Activated CD8-positive, alpha-beta memory T cell treated with anti-CD3 and anti-CD28 coated beads for 24 hours (primary cell): ENCODE measurements at regions not wholly inside any gene's neighbourhood (a gene's known extent, or its start where the extent isn't known, plus 50 kb on each side); places are given as distances from the start of the nearest gene placed in this dataset.
"Not testable (repeated sequence)": the region's sequence is repeated elsewhere in the genome, so short reads cannot be mapped to it uniquely, and the experiment has no call there.

Source experiments
- DNase-seq: peaks from one replicate; pipeline ENCODE4 v3.0.0-alpha.2; 2020

DNA sequence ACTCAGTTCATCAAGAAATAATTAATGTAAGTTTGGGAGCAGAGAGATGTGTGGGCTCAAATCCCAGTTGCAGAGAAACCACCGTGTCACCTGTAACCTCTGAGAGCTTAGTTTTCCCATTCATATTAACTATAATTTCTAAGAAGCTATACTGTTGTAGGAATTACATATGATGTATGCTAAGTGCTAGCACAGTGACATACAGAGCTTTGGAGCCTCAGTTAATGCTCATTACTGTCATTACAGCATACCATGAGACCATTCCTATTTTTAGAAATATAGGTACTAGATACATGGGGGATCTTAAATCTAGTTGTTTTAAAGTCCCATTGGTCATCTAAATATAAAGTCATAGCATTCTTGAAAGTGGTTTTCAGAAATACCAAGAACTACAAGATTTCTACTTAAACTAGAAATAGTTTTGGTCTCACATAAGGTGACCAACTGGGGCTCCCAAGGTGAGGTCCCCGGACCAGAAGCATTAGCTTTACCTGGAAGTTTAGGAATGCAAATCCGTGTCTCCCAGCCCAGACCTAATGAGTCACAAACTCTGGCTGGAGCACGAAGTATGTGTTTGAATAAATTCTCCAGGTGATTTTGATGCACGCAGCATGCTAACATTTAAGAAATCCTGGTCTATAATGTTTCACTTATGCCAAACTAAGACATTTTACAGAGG lies 144.6 kb downstream of the LACC1 start:
- DNase-seq = no peak

DNA sequence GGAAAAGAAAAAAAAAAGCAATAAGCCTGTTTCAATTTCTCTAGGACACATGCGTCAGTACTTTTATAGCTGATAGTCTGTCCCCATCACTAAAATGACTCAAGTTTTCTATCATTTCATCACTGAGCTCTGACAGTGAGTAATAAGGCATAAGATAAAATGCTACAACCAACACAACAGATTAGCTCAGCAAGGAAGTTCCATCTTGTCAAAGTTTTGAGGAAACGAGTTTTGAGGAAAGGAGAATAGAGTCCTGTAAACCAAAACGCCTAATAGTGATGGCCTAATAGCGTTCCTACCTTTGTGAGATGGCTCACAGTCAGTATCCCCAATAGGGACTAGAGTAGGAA lies 145.1 kb downstream of the LACC1 start:
- DNase-seq = no peak

DNA sequence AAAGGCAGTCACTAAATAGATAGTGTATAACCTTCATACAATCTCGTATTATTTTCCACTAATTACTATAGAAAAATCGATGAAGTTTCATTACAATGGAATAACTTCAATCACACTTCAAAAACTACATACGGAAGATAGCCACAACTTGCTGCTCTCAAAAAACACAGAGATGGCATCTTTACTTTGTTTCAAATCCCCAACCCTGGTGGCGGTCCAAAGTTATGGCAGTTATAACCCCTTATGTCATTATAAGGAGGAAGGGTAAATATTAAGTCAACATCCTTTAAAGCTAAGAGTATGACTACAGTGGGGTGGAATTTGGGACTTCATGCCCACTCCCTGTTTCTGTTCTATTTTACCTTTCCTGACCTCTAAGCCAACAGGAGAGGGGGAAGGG lies 146.5 kb downstream of the LACC1 start:
- no peak for DNase-seq

DNA sequence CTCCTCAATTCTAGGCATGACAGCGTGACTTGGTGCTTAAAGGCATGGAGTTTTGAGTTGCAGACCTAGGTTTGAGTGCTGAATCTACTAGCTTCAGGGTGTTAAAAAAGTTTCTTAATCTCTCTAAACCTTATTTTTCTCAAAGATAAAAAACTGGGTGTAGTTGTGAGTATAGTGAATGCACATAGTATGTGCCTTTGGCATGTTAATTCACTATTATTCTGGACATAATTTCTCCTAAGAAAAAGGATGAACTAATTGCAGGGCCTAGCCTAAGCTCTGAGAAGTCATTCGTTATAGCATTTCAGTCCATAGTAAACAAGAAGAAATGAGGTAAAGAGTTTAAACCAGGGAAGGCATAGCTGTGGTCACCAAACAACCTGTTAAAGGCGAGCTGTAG lies 149.0 kb downstream of the LACC1 start:
- DNase-seq = no peak

DNA sequence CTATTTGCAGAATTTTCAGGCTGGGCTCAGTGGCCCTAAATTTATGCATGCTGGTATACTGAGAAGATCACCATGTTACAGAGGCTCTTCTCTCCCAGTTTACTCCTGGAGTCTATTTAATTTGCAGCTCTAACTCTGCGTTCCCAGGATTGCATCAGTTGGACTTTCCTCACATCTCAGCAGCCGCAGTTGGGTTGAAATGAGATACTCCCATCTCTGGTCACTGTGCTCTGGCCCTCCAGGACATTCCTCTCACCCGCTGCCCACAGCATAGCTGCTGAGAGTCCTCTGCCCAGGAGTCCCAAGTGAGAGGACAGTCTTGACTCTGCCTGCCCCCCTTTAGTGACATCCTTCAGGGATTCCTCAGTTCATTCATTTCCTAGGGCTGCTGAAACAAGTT lies 150.9 kb downstream of the LACC1 start:
- DNase-seq = no peak

DNA sequence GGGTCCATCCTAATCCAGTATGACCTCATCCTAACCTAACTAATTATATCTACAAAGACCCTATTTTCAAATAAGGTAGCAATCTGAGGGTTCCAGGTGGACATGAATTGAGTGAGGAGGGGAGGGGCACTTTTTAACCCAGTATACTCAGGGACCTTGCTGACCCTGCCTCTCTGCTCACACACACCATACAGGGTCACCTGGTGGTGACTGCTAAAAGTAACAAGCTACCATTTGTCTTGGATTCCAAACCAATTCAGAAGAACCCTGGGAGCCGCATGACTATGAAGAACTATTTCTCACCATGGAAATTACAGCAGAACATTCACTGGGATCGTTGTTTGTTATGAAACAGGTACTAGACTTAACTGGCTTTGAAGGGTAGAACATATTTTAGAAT lies 151.9 kb downstream of the LACC1 start:
- DNase-seq = no peak

DNA sequence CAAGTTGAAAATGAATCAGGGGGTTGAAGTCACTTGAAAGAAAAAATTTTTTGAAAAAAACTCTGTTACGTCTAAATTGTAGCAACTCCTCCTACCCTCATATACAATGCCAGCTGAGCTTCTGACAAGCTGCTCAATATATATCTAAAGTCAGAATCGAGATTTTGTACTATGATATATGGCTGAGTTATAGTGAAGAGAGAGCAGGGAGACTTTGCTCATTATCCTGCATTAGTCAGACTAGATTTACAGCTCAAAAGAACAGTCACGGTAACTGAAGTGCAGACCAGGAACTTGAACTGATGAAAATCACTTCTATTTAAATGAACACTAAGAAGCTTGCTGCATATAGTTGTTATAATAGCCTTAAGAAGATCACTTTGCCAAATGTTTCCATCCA lies 153.1 kb downstream of the LACC1 start:
- DNase-seq = no peak

DNA sequence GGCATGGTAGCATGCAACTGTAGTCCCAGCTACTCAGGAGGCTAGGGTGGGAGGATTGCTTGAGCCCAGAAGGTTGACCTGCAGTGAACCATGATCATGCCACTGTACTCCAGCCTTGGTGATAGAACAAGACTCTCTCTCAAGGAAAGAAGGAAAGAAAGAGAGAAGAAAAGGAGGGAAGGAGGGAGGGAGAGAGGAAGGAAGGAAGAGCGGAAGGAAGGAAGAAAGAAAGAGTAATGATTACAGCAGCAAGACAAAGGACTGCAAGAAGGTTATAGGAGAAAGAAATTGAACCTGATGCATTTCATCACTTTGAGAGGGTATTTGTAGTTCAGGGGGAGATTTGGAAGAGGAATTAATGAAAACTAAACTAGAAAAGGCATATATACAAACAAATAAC lies 155.7 kb downstream of the LACC1 start:
- no peak for DNase-seq

DNA sequence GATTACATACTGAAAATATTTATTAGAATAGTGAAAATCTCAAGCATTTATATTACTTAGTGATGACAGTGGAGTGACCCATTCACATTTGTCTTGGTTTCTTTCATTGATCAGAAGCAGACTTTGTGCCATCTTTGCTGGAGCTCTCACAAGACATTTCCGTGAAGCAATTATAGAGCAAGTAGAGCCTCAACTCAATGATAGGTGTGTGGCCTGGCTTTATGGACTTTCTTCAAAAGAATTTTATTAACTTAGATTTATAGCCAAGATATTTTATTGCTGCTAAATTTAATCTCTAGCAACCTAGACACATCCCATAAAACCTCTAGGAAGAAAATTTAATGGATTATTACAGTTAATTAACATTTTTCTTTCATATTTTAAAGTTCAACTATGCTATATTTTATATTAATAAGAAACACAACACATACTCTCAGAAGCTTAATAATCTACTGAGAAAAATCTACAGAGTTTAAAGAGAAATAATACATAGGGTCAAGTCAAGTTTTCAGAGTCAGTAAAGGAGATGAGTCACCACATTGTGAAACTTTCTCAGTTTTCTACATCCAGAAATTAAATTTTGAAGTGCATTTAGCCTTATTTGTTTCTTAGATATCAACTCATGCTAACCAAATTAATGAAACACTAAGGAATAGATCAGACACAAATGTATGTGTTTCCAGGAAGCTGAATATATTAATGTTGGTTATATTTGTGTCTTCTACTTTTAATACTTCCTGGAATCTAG lies 160.5 kb downstream of the LACC1 start:
- no peak for DNase-seq

DNA sequence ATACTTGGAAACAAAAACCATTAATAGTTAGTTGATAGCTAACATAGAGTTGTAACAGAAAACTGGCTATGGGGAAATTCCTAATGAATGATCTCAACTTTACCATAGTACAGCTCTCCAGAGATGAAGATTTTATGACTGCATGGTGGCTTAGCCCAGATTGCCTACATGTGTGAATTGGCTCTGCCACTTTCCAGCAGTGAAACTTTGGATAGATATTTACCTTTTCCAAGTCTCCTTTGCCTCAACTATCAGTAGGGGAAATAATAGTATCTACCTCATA lies 161.1 kb downstream of the LACC1 start:
- no peak for DNase-seq

DNA sequence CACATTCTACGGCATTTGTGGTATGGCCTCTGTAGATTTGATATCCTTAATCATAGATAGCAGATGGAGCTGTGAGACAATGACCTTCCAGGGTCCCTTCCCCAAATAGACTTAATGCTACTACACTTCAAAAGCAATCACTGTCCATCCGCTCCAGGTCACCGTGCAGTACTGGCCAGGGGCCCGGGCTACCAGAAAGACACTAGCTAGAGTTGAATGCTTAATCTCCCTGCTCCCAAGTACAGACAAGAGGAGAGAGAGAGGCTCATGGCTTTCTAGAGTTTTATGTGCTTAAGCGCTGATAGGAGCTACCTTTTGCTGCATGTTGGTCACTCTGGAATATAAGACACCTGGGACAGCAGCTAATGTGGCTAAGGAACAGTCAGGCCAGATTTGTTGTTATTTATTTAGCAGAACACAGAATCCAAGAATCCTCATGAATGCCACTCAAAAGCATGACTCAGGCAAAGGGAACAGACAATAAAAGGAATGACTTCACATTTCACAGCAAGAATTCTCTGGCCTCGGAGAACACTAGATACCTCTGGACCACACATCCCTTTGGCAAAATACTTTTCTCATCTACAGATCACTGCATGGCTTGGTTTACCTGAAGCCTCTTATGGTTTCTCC lies 165.0 kb downstream of the LACC1 start:
- DNase-seq = no peak

DNA sequence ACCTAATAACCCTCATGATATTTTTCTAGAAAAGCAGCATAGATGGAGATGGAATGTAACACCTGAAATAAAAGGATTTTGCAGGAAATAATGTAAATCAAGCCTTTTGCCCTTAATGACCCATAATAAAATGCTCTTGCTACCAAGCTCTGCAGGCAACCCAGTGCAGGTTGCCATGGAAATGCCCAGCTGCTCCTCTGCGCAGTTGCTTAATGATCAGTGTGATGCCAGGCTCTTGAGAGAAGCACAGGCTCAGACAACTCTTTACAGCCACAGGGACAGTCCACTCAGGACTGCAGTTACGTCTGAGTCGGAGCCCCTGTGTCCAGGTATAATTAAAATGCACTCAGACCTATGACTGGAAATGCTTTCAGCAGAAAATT lies 165.5 kb downstream of the LACC1 start:
- no peak for DNase-seq

DNA sequence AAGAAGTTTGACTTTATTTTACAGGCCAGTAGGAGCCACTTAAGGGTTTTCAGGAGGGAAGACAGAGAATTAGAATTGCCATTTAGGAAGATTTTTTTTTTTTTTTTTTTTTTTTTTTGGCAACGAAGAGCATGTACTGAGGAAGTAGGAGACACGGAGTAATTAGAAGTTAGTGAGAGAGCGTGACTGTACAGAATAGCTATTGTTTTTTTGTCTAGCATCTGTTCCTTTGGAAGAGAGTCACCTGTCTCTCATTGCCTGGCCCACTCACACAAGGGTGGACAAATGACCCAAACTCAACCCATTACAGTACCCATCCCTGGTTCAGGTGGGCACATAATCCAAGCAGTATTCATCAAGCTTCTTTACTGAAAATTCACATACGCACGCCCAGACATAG lies 166.7 kb downstream of the LACC1 start:
- DNase-seq = no peak

DNA sequence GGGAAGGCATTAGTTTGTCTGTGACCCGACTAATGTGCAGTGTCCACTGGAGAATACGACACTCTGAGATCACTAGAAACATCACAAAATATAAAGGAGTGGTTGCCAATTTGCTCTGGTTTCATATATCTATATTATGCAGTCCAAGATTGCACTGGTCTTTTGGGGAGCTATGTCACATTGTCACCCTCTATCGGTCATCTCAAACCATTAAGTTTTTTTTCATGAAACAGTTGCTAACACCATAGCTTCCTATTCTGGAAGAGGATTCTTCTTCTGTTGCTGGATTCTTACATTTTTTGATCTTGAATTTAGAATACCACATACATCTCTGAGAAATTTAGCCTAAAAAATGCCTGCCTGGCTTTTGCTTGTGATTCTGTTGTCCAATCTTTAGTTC lies 168.6 kb downstream of the LACC1 start:
- DNase-seq = no peak

DNA sequence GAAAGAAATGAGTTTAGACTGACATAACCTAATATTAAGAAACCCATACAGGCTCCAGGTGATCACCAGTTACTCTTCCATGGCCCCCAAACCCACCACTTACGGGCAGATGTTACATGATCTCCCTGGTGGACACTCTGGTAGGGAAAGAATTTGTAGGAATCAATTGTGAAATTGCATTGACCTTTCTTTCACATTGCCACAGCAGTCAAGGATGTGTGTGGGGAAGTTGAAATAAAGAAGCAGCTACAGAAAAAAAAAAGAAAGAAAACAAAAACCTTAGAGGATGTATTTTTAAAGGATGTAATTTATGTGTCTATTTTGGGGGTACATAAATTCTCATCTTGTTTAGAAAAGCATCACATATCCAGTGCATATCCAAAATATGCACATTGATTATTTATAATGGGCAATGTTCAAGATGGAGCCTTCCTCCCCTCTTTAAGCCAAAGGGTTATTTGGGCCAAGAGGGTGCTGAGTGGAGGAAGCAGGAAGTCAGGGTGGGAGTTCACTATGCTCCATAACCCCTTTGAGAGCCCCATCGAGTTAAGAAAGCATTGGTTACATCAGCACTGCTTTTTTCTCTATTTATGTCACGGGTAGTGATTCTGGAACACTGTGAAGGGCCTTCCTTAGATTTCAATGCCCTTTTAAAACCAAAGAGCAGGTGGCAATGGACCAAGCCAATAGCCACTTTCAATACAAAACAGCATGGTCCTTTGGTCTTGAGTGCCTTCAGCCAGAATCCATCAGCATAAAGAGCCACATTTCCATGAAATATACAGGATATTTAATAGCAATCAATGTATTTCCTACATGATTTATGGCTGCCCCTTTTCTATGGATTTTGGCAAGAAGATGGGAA lies 169.6 kb downstream of the LACC1 start:
- DNase-seq = no peak

DNA sequence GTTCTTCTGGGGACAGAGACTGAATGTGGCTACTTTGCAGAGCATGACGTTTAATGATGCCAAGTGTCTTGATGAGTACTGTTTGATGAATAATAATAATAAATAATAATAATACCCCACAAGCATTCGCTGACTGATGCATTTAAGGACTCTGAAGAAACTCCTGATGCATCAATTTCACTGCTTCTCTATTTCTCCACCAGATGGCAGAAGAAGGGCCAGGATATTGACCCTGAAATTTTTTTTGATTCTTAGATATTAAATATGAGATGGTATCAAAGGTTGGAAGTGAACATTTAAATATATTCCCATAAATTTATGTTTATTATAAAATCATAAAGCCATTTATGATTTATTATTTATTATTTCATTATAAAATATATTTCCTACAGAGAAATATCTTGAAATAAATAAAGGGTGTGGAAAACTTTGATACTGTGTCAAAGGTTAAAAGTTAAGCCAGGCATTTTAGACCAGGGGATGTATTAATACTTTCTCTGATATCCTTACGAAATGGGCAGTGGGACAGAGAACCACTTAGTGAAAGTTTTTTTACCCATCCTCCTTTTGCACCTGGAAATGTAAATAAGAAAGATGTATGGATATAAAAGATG lies 170.9 kb downstream of the LACC1 start:
- DNase-seq = no peak

DNA sequence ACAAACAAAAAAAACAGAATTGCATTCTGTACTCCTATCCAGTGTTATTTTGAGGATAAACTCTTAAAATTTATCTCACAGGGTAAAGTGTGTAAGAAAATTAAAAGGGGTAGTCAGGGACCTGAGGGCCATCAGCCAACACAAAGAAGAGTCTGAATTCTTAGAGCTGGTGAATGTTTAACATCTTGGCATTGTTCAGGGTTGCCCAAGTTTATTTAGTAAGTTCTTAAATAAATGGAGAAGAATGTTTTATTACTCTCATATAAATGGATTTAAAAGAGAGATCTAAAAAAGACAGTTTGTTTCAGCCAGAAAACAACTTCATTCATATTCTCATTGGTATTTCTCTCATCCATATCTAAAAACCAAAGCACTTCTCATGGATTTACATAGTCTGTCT lies 171.7 kb downstream of the LACC1 start:
- DNase-seq = no peak

DNA sequence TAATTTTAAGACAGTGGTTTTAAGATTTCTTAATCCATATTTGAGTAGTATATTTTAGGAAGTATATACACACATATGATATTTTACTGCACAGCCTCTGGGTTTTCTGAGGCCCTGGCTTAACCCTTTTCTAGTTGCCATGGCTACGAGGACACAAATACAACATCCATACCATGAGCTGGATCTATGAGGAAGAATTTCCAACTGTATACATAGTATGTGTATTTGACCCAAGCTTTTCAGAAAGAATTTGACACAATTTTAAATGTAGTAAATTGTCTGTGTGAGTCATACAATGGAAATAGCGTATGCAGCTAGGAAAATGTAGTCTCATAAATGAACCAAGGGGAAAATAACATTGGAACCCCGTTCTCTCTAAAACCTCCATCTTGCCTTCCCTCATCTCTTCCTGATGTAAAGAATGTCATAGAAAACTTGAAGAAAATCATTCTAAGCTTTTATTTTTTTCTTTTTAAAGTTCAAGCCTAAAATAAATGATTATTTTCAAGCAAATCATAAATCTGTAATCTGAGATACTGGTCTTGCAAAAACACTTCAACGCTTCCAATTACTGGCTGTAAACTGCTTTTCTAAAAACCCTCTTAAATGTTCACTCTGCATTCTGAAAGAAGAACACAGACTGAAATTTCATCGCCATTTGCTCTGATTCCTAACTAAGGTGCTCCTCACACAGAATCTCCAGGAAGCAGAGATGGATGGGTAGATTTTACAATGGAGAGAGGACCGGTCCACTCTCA lies 172.4 kb downstream of the LACC1 start:
- no peak for DNase-seq

DNA sequence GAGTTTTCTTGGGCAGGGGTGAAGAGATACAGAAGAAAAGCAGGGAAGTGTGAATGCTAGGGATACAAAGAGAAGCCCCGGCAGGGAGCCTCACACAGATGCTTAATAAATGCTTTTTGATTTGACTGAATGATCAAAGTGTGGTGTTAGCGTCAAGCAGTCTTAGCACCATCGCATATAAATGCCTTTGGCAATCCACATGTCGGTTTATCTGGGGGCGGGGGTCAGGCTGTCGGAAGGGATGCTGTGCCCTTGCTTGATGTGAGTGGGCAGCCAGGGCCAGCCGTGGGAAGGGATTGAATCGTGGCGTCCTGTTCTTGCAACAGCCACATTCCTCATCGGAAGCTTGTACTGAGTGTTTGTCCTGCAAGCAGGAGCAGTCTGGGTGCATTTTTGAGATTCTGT lies 173.1 kb downstream of the LACC1 start:
- DNase-seq = no peak

DNA sequence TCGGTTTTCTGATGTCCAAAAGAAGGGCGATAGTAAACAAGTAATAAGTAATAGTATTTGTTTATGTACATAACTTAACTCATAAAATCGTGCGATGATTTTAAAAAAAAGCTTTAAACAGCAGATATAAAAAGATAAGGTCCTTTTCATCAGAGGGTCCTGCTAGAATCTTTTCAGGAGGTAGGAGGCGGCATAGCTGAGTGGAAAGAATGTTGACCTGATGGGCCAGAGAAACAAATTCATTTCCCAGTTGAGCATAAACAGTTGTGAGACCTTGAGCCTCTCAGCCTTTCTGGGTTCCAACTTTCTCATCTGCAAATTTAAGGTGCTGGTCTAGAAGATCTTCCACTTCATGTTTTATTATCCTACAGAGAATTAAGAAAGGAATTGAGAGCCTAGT lies 173.5 kb downstream of the LACC1 start:
- DNase-seq = no peak

DNA sequence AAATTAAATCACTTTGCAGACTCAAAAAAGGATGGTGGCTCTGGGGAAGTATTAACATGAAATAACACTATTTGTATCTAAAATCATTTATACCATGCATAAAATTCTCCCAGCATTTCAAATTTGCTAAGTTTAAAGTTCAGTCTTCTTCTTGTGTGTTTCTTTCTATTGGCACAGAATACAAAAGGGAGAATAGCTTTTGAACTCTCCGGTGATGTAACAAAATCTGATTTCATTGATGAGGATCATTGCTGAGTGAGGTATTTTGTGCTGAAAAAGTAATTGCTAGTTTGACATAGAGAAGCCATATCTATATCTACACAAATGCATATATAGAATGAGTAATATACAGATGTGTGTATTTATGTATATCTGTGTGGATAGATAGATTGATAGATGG lies 174.8 kb downstream of the LACC1 start:
- DNase-seq = no peak

DNA sequence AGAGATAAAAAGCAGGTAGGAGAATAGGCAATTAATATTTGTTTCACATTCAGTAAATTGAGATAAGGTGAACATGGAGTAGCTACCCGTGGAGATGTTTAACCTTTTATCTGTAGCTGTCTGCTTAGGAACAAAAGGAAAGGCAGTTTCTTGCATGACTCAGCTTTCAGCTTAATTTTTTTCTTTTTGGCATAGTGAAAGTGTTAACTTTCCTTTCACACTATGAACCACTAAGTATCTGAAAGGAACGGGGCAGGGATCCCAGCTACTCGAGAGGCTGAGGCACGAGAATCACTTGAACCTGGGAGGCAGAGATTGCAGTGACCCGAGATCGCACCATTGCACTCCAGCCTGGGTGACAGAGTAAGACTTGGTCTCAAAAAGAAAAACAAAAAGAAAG lies 176.0 kb downstream of the LACC1 start:
- not testable (repeated sequence) for DNase-seq

DNA sequence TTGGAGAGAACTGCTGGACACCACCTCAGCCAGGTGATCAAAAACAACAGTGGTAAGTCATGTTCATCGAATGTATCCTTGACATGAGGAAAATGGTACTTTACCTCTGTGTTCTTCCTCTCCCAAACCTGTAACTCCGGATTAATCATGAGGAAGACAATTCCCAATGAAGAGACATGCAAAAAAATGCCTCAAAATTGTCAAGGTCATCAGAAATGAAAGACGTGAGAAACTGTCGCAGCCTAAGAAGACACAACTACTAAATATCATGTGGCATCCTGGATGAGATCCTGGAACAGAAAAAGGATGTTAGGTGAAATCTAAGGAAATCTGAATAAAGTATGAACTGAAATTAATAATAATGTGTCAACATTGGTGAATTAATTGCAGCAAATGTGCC lies 178.4 kb downstream of the LACC1 start:
- no peak for DNase-seq
